Astrocyte (in vitro differentiated cells and primary cell): ENCODE measurements at regions not wholly inside any gene's neighbourhood (a gene's known extent, or its start where the extent isn't known, plus 50 kb on each side); places are given as distances from the start of the nearest gene placed in this dataset.

Experiments used
- DNase-seq: peaks from one replicate; pipeline ENCODE4 v3.0.0-alpha.2; 2010; ENCODE audit warnings: low read depth
- FAIRE-seq: peaks from 2 replicates; lab custom pipeline; 2011; peaks lifted over from hg19 to GRCh38; lab: Jason Lieb, UNC
- H2AFZ ChIP-seq: 2 replicates; pipeline ENCODE4 v1.6.0; 2012; ENCODE audit warnings: low read depth, low read length, inconsistent platforms
- H3K27ac ChIP-seq: 2 replicates; pipeline ENCODE4 v1.5.1; 2011; ENCODE audit warnings: low read depth, low read length, inconsistent platforms
- H3K27me3 ChIP-seq: 2 replicates; pipeline ENCODE4 v1.6.0; 2011; ENCODE audit warnings: low read length, inconsistent platforms; ENCODE audit not compliant: insufficient read depth
- H3K36me3 ChIP-seq: 2 replicates; pipeline ENCODE4 v1.5.1; 2011; ENCODE audit warnings: low read length, inconsistent platforms; ENCODE audit not compliant: insufficient read depth
- H3K4me1 ChIP-seq: 2 replicates; pipeline ENCODE4 v1.5.1; 2011; ENCODE audit warnings: low read length, inconsistent platforms; ENCODE audit not compliant: insufficient read depth
- H3K4me2 ChIP-seq: 2 replicates; pipeline ENCODE4 v1.6.0; 2012; ENCODE audit warnings: low read length, inconsistent platforms
- H3K4me3 ChIP-seq: 2 replicates; pipeline ENCODE4 v1.5.1; 2011; ENCODE audit warnings: low read depth, mild to moderate bottlenecking, low read length, inconsistent platforms; ENCODE audit not compliant: insufficient read depth
- H3K79me2 ChIP-seq: 2 replicates; pipeline ENCODE4 v1.6.0; 2012; ENCODE audit warnings: mild to moderate bottlenecking, low read length, inconsistent platforms; ENCODE audit not compliant: insufficient read depth
- H3K9ac ChIP-seq: 2 replicates; pipeline ENCODE4 v1.6.0; 2012; ENCODE audit warnings: mild to moderate bottlenecking, low read length, inconsistent platforms
- H3K9me3 ChIP-seq: 2 replicates; pipeline ENCODE4 v1.5.1; 2012; ENCODE audit warnings: low read depth, mild to moderate bottlenecking, low read length, inconsistent platforms; ENCODE audit not compliant: insufficient read depth
- H4K20me1 ChIP-seq: 2 replicates; pipeline ENCODE4 v1.6.0; 2012; ENCODE audit warnings: low read length, inconsistent platforms; ENCODE audit not compliant: insufficient read depth
- H3K27ac Mint-ChIP-seq: one replicate; pipeline ENCODE4 v1.8.0; 2021; ENCODE audit warnings: mild to moderate bottlenecking, mixed read lengths; ENCODE audit not compliant: unreplicated experiment
- H3K27me3 Mint-ChIP-seq: one replicate; pipeline ENCODE4 v1.8.0; 2021; ENCODE audit warnings: low read depth, mixed read lengths; ENCODE audit not compliant: unreplicated experiment
- H3K36me3 Mint-ChIP-seq: one replicate; pipeline ENCODE4 v1.8.0; 2021; ENCODE audit warnings: low read depth, mixed read lengths; ENCODE audit not compliant: unreplicated experiment
- H3K4me1 Mint-ChIP-seq: one replicate; pipeline ENCODE4 v1.8.0; 2021; ENCODE audit warnings: low read depth, mixed read lengths; ENCODE audit not compliant: unreplicated experiment
- H3K4me3 Mint-ChIP-seq: one replicate; pipeline ENCODE4 v1.8.0; 2021; ENCODE audit warnings: mild to moderate bottlenecking, moderate library complexity, mixed read lengths; ENCODE audit not compliant: unreplicated experiment
- H3K9me3 Mint-ChIP-seq: one replicate; pipeline ENCODE4 v1.8.0; 2021; ENCODE audit warnings: mild to moderate bottlenecking, mixed read lengths; ENCODE audit not compliant: unreplicated experiment
- CTCF ChIP-seq: IDR thresholded peaks from 2 replicates; pipeline ENCODE4 v1.5.1; 2011; ENCODE audit warnings: low read depth, mild to moderate bottlenecking, inconsistent platforms, low read length, moderate library complexity; ENCODE audit not compliant: insufficient read depth
- EZH2 ChIP-seq: IDR thresholded peaks from 2 replicates; pipeline ENCODE4 v1.6.1; 2012; ENCODE audit warnings: mild to moderate bottlenecking, low read length, inconsistent platforms; ENCODE audit not compliant: insufficient read depth

GRCh38 chr7:45294559-45294958 is 137.0 kb downstream of the RAMP3 start:
- Histone ChIP-seq H3K79me2 (no peaks in the 10 kb centered on the region), H3K27ac (no peak overlapping the region), H3K9me3 (no peaks in the 10 kb centered on the region), H3K27me3 (no peaks in the 10 kb centered on the region), H3K4me2 (no peak overlapping the region), H3K36me3 (no peaks in the 10 kb centered on the region), H3K9ac (no peak overlapping the region), H3K4me3 (no peak overlapping the region), H4K20me1 (no peaks in the 10 kb centered on the region), H2AFZ (no peak overlapping the region), H3K4me1 (no peaks in the 10 kb centered on the region)
- H3K4me1 Mint-ChIP-seq = peaks cover 3% of the 10 kb centered on the region
- peaks cover 4% of the 10 kb centered on the region for H3K9me3 Mint-ChIP-seq
- DNase-seq (no peak), FAIRE-seq (no peak)
- H3K27me3 Mint-ChIP-seq = peaks cover 29% of the 10 kb centered on the region
- H3K36me3 Mint-ChIP-seq = no peaks in the 10 kb centered on the region
- no peak overlapping the region for H3K4me3 Mint-ChIP-seq
- no peak overlapping the region for H3K27ac Mint-ChIP-seq
- TF ChIP-seq CTCF (no peak), EZH2 (no peak)

GRCh38 chr7:45295222-45295621 is 137.6 kb downstream of the RAMP3 start:
- H3K4me3 ChIP-seq = no peak overlapping the region
- H3K4me1 ChIP-seq = no peaks in the 10 kb centered on the region
- no peaks in the 10 kb centered on the region for H3K36me3 ChIP-seq
- H3K27me3 ChIP-seq = no peaks in the 10 kb centered on the region
- TF ChIP-seq CTCF (no peak), EZH2 (no peak)
- Mint-ChIP-seq H3K9me3 (peaks cover 2% of the 10 kb centered on the region), H3K27me3 (peaks cover 29% of the 10 kb centered on the region), H3K36me3 (no peaks in the 10 kb centered on the region), H3K4me3 (no peak overlapping the region), H3K4me1 (peaks cover 3% of the 10 kb centered on the region), H3K27ac (no peak overlapping the region)
- H3K9ac ChIP-seq = no peak overlapping the region
- FAIRE-seq = no peak
- H4K20me1 ChIP-seq = no peaks in the 10 kb centered on the region
- no peak overlapping the region for H3K4me2 ChIP-seq
- no peaks in the 10 kb centered on the region for H3K9me3 ChIP-seq
- H3K27ac ChIP-seq = no peak overlapping the region
- no peak overlapping the region for H2AFZ ChIP-seq
- no peak for DNase-seq
- H3K79me2 ChIP-seq = no peaks in the 10 kb centered on the region

GRCh38 chr7:45296748-45297147 is 139.2 kb downstream of the RAMP3 start:
- Histone ChIP-seq H3K9me3 (no peaks in the 10 kb centered on the region), H3K27me3 (no peaks in the 10 kb centered on the region), H2AFZ (no peak overlapping the region), H3K27ac (no peak overlapping the region), H3K9ac (no peak overlapping the region), H3K4me1 (no peaks in the 10 kb centered on the region), H4K20me1 (no peaks in the 10 kb centered on the region), H3K4me2 (no peak overlapping the region), H3K79me2 (no peaks in the 10 kb centered on the region), H3K4me3 (no peak overlapping the region), H3K36me3 (no peaks in the 10 kb centered on the region)
- TF ChIP-seq CTCF = no peak
- TF ChIP-seq EZH2 = no peak
- Mint-ChIP-seq H3K27ac (no peak overlapping the region), H3K4me1 (peaks cover 3% of the 10 kb centered on the region), H3K4me3 (no peak overlapping the region), H3K36me3 (no peaks in the 10 kb centered on the region), H3K27me3 (peaks cover 30% of the 10 kb centered on the region), H3K9me3 (peaks cover 4% of the 10 kb centered on the region)
- FAIRE-seq = no peak
- no peak for DNase-seq
